GM12873 (cell line): ENCODE measurements at regions not wholly inside any gene's neighbourhood (a gene's known extent, or its start where the extent isn't known, plus 50 kb on each side); places are given as distances from the start of the nearest gene placed in this dataset.

ENCODE experiments used
- TF ChIP-seq, protein P1 (sequence below): IDR thresholded peaks from 2 replicates; pipeline ENCODE4 v1.5.1; 2012; ENCODE audit warnings: low read depth, mild to moderate bottlenecking, moderate library complexity, low read length, control low read depth; ENCODE audit not compliant: insufficient read depth; ENCODE audit errors: missing control alignments

DNA sequence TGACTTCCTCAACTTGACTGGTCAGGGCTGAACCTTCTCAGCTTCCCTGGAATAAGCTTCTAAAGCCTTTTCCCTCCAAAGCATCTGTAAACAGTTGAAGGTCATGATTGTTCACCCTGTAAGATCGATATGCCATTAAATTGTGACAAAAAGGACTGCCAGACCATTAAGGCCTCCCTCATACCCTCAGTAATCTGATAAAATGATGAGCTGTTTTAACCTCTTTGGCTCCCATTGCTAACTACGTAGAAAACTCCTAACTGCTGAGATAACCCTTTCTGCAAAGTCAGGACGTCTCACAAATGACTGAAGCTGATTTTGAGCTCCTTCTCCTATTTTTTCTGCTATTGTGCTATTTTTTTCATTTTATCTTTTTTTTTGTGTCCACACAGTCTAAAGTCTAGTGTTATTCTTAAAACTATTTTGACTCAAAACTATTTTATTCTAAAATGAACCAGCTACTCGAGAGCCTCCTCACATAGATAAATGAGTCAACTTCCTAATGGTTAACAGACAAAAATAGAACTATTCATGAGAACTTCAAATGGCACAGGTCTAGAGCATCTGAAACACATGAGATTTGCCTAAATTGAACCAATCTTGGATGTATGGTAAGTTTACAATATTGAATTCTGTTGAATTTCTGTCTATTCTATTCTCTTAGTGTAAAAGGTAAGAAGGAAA, 395.6 kb upstream of the TLE4 start:
- TF ChIP-seq, protein P1, sequence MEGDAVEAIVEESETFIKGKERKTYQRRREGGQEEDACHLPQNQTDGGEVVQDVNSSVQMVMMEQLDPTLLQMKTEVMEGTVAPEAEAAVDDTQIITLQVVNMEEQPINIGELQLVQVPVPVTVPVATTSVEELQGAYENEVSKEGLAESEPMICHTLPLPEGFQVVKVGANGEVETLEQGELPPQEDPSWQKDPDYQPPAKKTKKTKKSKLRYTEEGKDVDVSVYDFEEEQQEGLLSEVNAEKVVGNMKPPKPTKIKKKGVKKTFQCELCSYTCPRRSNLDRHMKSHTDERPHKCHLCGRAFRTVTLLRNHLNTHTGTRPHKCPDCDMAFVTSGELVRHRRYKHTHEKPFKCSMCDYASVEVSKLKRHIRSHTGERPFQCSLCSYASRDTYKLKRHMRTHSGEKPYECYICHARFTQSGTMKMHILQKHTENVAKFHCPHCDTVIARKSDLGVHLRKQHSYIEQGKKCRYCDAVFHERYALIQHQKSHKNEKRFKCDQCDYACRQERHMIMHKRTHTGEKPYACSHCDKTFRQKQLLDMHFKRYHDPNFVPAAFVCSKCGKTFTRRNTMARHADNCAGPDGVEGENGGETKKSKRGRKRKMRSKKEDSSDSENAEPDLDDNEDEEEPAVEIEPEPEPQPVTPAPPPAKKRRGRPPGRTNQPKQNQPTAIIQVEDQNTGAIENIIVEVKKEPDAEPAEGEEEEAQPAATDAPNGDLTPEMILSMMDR: no peak

- TF ChIP-seq, protein P1: no peak
These were observed 386.9 kb upstream of the TLE4 start for GRCh38 chr9:79184831-79185230.

- TF ChIP-seq, protein P1: no peak
These were observed 385.9 kb upstream of the TLE4 start for GRCh38 chr9:79185866-79186265.

DNA sequence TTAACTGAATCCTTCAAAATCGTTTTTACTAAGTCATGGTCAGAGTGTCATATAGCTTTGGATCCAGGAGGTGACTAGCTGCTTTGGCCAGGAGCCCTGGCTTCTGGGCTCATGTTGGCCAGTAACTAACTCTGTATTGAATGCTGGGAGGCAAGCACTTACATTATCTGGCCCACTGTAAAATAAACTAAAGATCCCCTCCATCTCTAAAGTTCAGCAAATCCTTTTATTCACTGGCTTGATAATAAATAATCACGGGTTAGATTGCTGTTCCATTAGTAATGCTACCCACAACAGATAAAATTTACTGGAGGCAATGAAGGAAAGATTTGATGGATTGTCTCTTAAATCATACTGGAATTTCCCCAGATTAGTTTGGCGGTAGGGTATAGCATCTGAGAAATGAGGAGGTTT, 382.2 kb upstream of the TLE4 start:
- TF ChIP-seq, protein P1: no peak

GRCh38 chr9:79193001-79193400, 378.8 kb upstream of the TLE4 start:
- TF ChIP-seq, protein P1: no peak

- TF ChIP-seq, protein P1: no peak
These were observed 378.1 kb upstream of the TLE4 start for GRCh38 chr9:79193501-79194223.

GRCh38 chr9:79195879-79196278, 375.9 kb upstream of the TLE4 start:
- TF ChIP-seq, protein P1: no peak
